ENCODE measurements at regions not wholly inside any gene's neighbourhood (a gene's known extent, or its start where the extent isn't known, plus 50 kb on each side); places are given as distances from the start of the nearest gene placed in this dataset.

- no peak for DNase-seq
- no peaks in the 10 kb centered on the region for H3K36me3 ChIP-seq
- TF ChIP-seq POLR2A (IDR thresholded peaks at IDR 0.05) (no peak), CTCF (IDR thresholded peaks at IDR 0.05) (no peak)
- H3K27me3 ChIP-seq, result peaks cover 0 to 20% of the 10 kb centered on the region in 2 donors
- H3K4me1 ChIP-seq, result no peaks in the 10 kb centered on the region
- H3K9me3 ChIP-seq, result no peaks in the 10 kb centered on the region
- no peak overlapping the region for H3K27ac ChIP-seq
- H3K4me3 ChIP-seq, result peak overlapping the region; percentile 24 to 38
- intact Hi-C loops (cut with DNase I; ENCODE audit: low total_unique reads), result no loop called here
Observed at GRCh38 chr18:34494359-34494696, 215.8 kb upstream of the DTNA start.

DNA sequence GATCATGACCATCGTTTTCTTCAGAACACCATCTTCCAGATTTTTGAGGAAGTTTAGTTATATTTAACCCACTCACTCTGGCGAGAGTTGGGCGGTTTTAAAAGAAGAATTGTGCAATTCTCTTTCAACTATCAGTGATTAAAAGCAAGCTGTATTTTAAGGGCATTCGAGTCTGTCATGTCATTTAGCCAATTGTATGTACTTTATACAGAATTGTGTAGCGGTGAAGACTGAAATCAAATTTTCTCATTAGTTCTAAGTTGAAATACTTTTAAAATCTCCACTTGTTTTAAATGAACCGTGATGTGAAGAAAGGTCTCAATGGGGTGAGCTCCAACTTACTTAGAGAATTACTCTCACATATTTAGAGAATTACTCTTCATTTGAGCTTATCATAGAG, 214.6 kb upstream of the DTNA start:
- H3K36me3 ChIP-seq, result no peaks in the 10 kb centered on the region
- no peak for TF ChIP-seq POLR2A (IDR thresholded peaks at IDR 0.05)
- TF ChIP-seq CTCF (IDR thresholded peaks at IDR 0.05), result no peak
- H3K27ac ChIP-seq, result no peak overlapping the region
- DNase-seq, result no peak
- H3K4me1 ChIP-seq, result no peaks in the 10 kb centered on the region
- peaks cover 0 to 20% of the 10 kb centered on the region in 2 donors for H3K27me3 ChIP-seq
- intact Hi-C loops (cut with DNase I; ENCODE audit: low total_unique reads), result no loop called here
- H3K9me3 ChIP-seq, result no peaks in the 10 kb centered on the region
- no peak overlapping the region for H3K4me3 ChIP-seq

DNA sequence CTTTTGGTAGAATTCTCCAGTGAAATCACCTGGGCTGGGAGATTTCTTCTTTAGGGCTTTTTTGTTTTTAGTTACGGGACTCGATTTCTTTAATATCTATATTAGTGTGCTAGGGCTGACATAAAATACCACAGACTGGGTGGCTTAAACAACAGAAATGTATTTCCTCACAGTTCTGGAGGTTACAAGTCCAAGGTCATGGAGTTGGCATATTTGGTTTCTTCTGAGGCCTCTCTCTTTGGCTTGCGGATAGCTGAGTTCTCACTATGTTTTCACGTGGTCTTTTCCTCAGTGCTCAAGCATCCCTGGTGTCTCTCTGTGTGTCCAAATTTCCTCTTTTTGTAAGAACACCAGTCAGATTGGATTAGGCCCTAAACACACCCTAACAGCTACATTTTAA, 208.5 kb upstream of the DTNA start:
- no peaks in the 10 kb centered on the region for H3K36me3 ChIP-seq
- no peaks in the 10 kb centered on the region for H3K9me3 ChIP-seq
- no peak for DNase-seq
- TF ChIP-seq POLR2A (IDR thresholded peaks at IDR 0.05), result no peak
- TF ChIP-seq CTCF (IDR thresholded peaks at IDR 0.05), result no peak
- no peak overlapping the region for H3K4me3 ChIP-seq
- H3K4me1 ChIP-seq, result no peaks in the 10 kb centered on the region
- no peak overlapping the region for H3K27ac ChIP-seq
- no peaks in the 10 kb centered on the region for H3K27me3 ChIP-seq
- intact Hi-C loops (cut with DNase I; ENCODE audit: low total_unique reads), result no loop called here

GRCh38 chr18:34506198-34506597, 203.9 kb upstream of the DTNA start:
- no peaks in the 10 kb centered on the region for H3K4me1 ChIP-seq
- intact Hi-C loops (cut with DNase I; ENCODE audit: low total_unique reads), result no loop called here
- H3K9me3 ChIP-seq, result no peaks in the 10 kb centered on the region
- H3K27me3 ChIP-seq, result no peaks in the 10 kb centered on the region
- H3K4me3 ChIP-seq, result no peak overlapping the region
- H3K27ac ChIP-seq, result no peak overlapping the region
- DNase-seq, result no peak
- TF ChIP-seq POLR2A (IDR thresholded peaks at IDR 0.05) (no peak), CTCF (IDR thresholded peaks at IDR 0.05) (no peak)
- no peaks in the 10 kb centered on the region for H3K36me3 ChIP-seq

- H3K4me3 ChIP-seq, result peak overlapping the region in 1 of 2 donors; percentile 1
- intact Hi-C loops (cut with DNase I; ENCODE audit: low total_unique reads), result no loop called here
- DNase-seq, result no peak
- no peaks in the 10 kb centered on the region for H3K4me1 ChIP-seq
- no peak for TF ChIP-seq POLR2A (IDR thresholded peaks at IDR 0.05)
- TF ChIP-seq CTCF (IDR thresholded peaks at IDR 0.05), result no peak
- no peak overlapping the region for H3K27ac ChIP-seq
- H3K27me3 ChIP-seq, result no peaks in the 10 kb centered on the region
- no peaks in the 10 kb centered on the region for H3K36me3 ChIP-seq
- no peaks in the 10 kb centered on the region for H3K9me3 ChIP-seq
Observed at GRCh38 chr18:34509163-34509562, 200.9 kb upstream of the DTNA start.

Measured in uterus (tissue), 3 donors.